ENCODE measurements at regions not wholly inside any gene's neighbourhood (a gene's known extent, or its start where the extent isn't known, plus 50 kb on each side); places are given as distances from the start of the nearest gene placed in this dataset.
"Not testable (repeated sequence)": the region's sequence is repeated elsewhere in the genome, so short reads cannot be mapped to it uniquely, and the experiment has no call there.

GRCh38 chrX:10676235-10676957, 56.0 kb upstream of the MID1 start:
- FAIRE-seq (no peak), DNase-seq (ENCODE audit: insufficient read length, low spot score) (no peak)

DNA sequence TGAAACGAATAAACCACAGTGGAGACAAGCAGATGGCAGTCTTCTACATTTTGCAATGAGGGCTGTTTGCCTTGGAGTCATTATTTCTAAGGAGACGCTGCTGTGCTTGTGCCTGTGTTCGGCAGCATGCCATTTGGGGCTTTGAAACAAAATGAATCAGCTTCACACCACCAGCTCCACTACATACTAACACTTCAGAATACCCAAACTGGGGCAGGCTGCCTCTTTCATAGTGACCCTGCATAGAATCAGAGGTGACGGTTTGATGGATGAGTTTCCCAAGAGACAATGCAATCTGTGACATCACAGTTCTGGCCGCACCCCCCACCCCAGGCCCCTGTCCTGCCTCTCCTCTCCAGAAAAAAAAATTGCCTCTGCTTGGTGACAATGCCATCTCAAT, 57.1 kb upstream of the MID1 start:
- FAIRE-seq (no peak), DNase-seq (ENCODE audit: insufficient read length, low spot score) (no peak)

DNA sequence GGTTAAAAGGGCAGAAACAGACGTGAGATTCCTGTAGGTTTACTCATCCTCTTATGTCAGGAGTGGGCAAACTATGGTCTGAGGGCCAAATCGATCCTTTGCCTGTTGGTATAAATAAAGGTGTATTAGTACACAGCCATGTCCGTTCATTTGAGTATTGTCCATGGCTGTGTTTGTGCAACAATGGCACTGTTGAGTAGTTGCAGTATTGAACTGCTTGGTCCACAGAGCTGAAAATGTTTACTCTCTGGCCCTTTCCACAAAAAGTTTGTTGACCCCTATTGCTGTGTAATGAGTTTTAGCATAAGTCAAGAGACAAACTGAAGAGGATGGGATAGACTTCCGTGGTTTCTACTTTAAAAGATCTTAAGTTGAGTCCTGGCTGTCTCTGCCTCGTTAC, 59.0 kb upstream of the MID1 start:
- FAIRE-seq (no peak), DNase-seq (ENCODE audit: insufficient read length, low spot score) (no peak)

DNA sequence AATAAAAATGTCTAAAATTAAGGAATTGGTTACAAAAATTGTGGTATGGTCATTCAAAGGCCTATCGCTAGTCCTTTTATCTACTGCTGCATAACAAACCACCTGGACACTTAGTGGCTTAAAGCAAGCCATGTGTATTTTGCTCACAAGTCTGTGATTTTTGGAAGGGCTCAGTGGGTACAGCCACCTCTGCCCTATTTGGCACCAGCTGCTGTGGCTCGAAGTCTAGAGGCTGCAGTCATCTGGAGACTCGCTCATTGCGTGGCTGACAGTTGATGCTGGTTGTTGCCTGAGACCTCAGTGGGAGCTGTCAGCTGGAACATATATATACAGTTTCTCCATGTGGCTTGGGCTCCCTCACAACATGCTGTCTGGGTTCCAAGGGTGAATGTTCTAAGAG, 60.8 kb upstream of the MID1 start:
- FAIRE-seq = no peak
- no peak for DNase-seq (ENCODE audit: insufficient read length, low spot score)

- not testable (repeated sequence) for FAIRE-seq; DNase-seq (ENCODE audit: insufficient read length, low spot score)
Measured at GRCh38 chrX:10683631-10684030, 63.2 kb upstream of the MID1 start.

GRCh38 chrX:10685923-10686595, 65.7 kb upstream of the MID1 start:
- no peak for DNase-seq (ENCODE audit: insufficient read length, low spot score)
- no peak for FAIRE-seq

DNA sequence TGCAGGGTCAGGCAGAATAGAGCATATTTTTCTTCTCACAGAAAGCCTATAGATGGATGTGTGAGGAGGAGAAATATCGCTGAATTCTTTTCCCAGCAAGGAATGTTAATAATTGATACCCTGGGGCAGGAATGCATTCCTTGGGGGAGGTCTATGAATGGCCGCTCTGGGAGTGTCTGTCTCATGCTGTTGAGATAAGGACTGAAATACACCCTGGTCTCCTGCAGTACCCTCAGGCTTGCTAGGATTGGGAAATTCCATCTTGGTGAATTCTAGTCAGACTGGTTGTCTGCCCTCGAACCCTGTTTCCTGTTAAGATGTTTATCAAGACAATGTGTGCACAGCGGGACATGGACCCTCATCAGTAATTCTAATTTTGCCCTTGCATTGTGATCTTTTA, 71.4 kb upstream of the MID1 start:
- not testable (repeated sequence) for FAIRE-seq; DNase-seq (ENCODE audit: insufficient read length, low spot score)

DNA sequence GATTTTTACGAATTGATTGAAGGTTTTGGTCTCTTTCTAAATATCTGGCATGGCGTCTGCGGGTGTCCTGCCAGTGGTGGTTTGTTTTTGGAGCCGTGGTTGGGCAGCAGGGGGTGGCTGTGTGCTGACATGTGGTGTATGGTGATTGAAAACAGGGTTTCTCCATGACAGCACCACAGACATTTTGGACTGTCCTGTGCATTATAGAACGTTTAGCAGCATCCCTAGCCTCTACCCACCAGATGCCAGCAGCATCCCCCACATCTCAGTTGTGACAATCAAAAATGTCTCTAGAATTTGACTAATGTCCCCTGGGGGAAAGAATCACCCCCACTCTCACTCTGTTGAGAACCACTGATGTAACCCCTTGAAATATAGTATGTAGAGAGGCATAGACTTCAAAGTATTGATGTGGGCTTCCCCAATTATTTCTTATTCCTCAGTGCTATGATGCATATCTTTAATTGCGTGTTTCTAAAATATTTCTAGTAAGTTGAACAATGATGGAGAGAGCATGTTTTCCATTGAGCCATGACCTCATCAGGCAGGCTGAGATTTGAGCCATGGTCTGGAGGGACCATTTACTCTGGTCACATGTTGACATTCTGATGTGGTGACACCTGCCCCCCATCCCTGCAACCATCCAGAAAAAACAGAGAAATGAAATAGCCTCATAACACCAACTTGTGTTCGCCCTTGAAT, 77.4 kb upstream of the MID1 start:
- DNase-seq (ENCODE audit: insufficient read length, low spot score) = no peak
- FAIRE-seq = no peak

DNA sequence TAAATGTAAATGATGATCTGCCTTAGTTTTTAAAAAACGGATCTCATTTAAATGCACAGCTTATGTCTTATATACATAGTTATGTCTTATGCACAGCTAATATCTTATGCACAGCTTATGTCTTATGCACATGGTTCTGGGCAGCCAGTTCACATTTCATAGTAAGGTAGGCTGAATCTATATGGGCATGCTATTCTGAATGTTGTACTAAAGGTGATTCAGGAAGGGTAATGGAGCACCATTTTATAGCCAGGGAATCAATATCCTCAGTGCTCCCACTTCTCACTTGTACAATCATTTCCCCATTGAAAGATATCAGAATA, 77.9 kb upstream of the MID1 start:
- FAIRE-seq = no peak
- DNase-seq (ENCODE audit: insufficient read length, low spot score) = no peak

DNA sequence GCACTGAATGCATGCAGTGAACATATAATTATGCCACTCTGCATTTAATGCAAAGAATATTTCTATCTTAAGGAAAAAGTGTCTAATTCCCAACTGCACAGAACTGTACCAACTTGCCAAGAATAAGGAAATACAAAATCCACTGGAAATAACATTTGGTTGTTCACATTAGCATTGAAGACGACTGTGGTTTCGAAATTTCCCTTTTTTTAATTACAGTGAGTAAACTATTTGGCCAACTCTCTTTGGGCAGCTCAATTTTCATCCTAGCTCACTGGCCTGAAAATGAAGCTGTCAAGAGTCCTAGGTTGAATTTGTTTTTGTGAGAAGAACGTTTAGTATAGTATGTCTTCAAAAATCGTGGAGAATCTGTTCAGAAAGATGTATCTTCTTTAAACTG, 81.6 kb upstream of the MID1 start:
- DNase-seq (ENCODE audit: insufficient read length, low spot score) (no peak), FAIRE-seq (no peak)

DNA sequence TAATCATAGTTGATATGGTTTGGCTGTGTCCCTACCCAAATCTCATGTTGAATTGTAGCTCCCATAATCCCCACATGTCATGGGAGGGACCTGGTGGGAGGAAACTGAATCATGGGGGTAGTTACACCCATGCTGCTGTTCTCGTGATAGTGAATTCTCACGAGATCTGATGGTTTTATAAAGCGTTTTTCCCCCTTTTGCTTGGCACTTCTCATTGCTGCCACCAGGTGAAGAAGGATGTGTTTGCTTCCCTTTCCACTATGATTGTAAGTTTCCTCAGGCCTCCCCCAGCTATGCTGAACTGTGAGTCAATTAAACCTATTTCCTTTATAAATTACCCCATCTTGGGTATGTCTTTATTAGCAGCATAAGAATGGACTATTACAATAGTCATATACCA, 86.0 kb upstream of the MID1 start:
- not testable (repeated sequence) for FAIRE-seq; DNase-seq (ENCODE audit: insufficient read length, low spot score)

DNA sequence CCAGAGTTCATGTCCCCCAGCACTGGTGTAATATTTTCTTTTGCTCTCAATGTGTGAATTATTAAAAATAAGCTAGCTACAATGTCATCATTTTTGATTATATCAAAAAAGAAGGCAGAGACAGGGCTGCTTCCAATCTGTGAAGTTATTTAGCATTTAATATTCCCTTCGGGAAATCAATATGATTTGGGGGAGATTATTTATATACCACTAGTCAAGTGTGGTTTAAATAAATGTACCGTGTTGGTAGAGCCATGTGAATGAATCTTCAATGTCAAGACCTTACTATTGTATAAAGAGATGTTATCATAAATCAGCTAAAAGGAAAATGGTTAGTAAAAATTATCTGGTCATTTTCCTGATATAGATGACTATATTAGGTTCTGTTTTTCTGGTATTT, 87.4 kb upstream of the MID1 start:
- DNase-seq (ENCODE audit: insufficient read length, low spot score) (no peak), FAIRE-seq (no peak)

GRCh38 chrX:10709276-10709675, 88.9 kb upstream of the MID1 start:
- no peak for DNase-seq (ENCODE audit: insufficient read length, low spot score)
- FAIRE-seq = no peak

GRCh38 chrX:10714531-10714930, 94.1 kb upstream of the MID1 start:
- DNase-seq (ENCODE audit: insufficient read length, low spot score) (no peak), FAIRE-seq (no peak)

GRCh38 chrX:10722851-10723250, 102.5 kb upstream of the MID1 start:
- DNase-seq (ENCODE audit: insufficient read length, low spot score) (peak; percentile 41), FAIRE-seq (no peak)

DNA sequence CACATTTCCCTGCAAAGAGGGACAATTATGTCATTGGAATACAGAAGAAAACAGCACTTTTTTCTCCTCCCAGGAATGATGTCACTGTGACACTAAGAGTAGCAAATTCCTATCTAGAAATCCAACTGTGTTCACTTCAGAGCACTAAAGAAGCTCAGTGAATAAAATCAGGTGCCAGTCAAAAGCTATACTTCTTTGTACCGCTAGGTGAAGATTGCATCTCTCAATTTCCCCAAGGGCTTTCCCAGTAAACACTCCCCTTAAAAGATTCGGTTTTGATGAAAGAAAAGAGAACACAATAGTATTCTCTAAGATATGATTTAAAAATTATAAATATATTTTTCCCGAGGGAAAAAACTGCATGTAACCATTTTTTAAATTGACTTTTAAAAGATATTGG, 104.7 kb upstream of the MID1 start:
- DNase-seq (ENCODE audit: insufficient read length, low spot score) (no peak), FAIRE-seq (no peak)

DNA sequence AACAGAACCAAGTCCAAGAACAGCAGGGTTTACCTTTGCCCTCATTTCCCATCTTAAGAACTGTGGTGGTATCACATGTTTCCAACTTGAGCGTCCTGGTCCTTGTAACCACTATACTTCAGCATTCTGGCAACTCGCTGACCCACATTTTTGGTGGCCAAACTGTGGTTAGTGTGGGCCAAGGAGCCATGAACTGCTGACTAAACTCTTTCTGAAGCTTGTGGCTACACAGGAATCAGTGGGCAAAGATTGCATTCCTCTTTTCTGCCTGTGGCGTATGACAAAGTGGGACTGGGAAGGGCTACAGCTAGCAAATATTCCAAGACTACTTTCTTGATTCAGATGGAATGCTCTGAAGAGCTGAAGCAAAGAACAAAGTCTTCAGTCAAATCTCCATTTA, 106.3 kb upstream of the MID1 start:
- FAIRE-seq (no peak), DNase-seq (ENCODE audit: insufficient read length, low spot score) (no peak)

- no peak for DNase-seq (ENCODE audit: insufficient read length, low spot score)
- FAIRE-seq = no peak
Measured at GRCh38 chrX:10728806-10729389, 108.5 kb upstream of the MID1 start.

DNA sequence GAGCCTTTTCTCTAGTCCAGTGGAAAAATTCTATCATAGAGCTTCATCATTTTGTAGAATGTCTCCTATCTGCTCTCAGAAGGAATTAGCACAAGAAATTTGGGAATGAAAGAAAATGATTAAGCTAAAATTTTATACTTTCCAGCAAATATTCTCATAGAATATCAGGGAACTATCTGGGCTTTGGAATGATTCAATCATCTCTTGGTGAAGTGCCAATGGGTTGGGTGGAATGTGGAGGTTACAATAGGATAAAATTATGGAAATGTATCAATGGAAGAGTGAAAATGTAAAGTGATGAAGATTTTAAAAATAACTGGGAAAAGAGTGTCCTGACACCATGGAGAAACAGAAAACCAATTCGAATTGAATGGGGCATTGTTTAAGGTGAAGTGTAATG, 119.0 kb upstream of the MID1 start:
- FAIRE-seq (no peak), DNase-seq (ENCODE audit: insufficient read length, low spot score) (no peak)

GRCh38 chrX:10741003-10741402, 120.6 kb upstream of the MID1 start:
- FAIRE-seq (no peak), DNase-seq (ENCODE audit: insufficient read length, low spot score) (no peak)

DNA sequence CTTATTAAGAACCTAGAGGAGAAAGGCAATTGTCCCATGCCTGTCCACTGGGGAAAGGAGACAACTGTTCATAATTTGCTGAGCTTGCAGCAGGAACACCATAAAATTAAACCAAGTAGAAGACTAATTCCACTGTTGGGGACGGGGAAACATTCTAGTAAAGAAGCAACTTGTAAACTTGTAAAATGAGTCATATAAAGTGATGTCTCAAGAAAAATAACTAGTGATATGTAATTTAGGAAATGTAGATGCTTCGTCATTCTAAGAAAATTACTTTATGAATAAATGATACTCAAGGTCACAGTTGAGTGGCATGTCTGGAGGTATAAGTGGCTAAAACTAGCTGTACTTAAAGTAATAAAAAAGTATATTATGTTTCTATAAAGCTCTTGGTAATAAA, 121.2 kb upstream of the MID1 start:
- FAIRE-seq (no peak), DNase-seq (ENCODE audit: insufficient read length, low spot score) (no peak)

GRCh38 chrX:10743476-10743875, 123.1 kb upstream of the MID1 start:
- DNase-seq (ENCODE audit: insufficient read length, low spot score) (no peak), FAIRE-seq (no peak)

All from HTR-8/SVneo (cell line).